ENCODE measurements at regions not wholly inside any gene's neighbourhood (a gene's known extent, or its start where the extent isn't known, plus 50 kb on each side); places are given as distances from the start of the nearest gene placed in this dataset.

- BruUV-seq (replicated peaks), result no TSS peak
- no peaks in the 10 kb centered on the region for H3K9me2 ChIP-seq (ENCODE audit: insufficient read depth)
- no peak for DNase-seq
- H3K79me2 ChIP-seq (ENCODE audit: low read depth), result 0 out of 2 replicates have a peak, but pooled peaks cover 4% of the 10 kb centered on the region
- no peak overlapping the region for H3K27ac ChIP-seq
- H3K4me1 ChIP-seq (replicated peaks; ENCODE audit: insufficient read depth), result no peaks in the 10 kb centered on the region
- no peak overlapping the region for H2AFZ ChIP-seq
- no peaks in the 10 kb centered on the region for H3K36me3 ChIP-seq (ENCODE audit: low read depth)
- H3K9me3 ChIP-seq (ENCODE audit: insufficient read depth, low read depth), result no peaks in the 10 kb centered on the region
- no peaks in the 10 kb centered on the region for H3K27me3 ChIP-seq (ENCODE audit: insufficient read depth, low read depth)
- no peaks in the 10 kb centered on the region for H3F3A ChIP-seq (ENCODE audit: insufficient read depth, low read depth)
- H4K20me1 ChIP-seq (ENCODE audit: insufficient read depth), result no peaks in the 10 kb centered on the region
- no peak overlapping the region for H3K4me2 ChIP-seq
- TF ChIP-seq EZH2 (IDR thresholded peaks at IDR 0.05; ENCODE audit: low read depth) (no peak), CTCF (conservative IDR thresholded peaks at IDR 0.05) (no peak)
- intact Hi-C loops (cut with micrococcal nuclease; ENCODE audit: unreplicated experiment), result no loop called here
- ChIA-PET CTCF (no interaction called here), POLR2A (ENCODE audit: unreplicated experiment) (no interaction called here)
- no peak overlapping the region for H3K4me3 ChIP-seq
Measured at GRCh38 chrX:10045327-10046000, 78.3 kb downstream of the CLDN34 start.

- Histone ChIP-seq H2AFZ (no peak overlapping the region), H3K36me3 (ENCODE audit: low read depth) (no peaks in the 10 kb centered on the region), H4K20me1 (ENCODE audit: insufficient read depth) (no peaks in the 10 kb centered on the region), H3K79me2 (ENCODE audit: low read depth) (0 out of 2 replicates have a peak, but pooled peaks cover 4% of the 10 kb centered on the region), H3K27ac (no peak overlapping the region), H3K4me2 (no peak overlapping the region), H3K27me3 (ENCODE audit: insufficient read depth, low read depth) (no peaks in the 10 kb centered on the region), H3K9me3 (ENCODE audit: insufficient read depth, low read depth) (no peaks in the 10 kb centered on the region), H3F3A (ENCODE audit: insufficient read depth, low read depth) (no peaks in the 10 kb centered on the region), H3K9me2 (ENCODE audit: insufficient read depth) (no peaks in the 10 kb centered on the region), H3K4me3 (no peak overlapping the region), H3K4me1 (replicated peaks; ENCODE audit: insufficient read depth) (no peaks in the 10 kb centered on the region)
- TF ChIP-seq CTCF (conservative IDR thresholded peaks at IDR 0.05) (no peak), EZH2 (IDR thresholded peaks at IDR 0.05; ENCODE audit: low read depth) (no peak)
- ChIA-PET CTCF (no interaction called here), POLR2A (ENCODE audit: unreplicated experiment) (no interaction called here)
- BruUV-seq (replicated peaks), result no TSS peak
- no peak for DNase-seq
- intact Hi-C loops (cut with micrococcal nuclease; ENCODE audit: unreplicated experiment), result no loop called here
Measured at GRCh38 chrX:10047133-10047532, 80.0 kb downstream of the CLDN34 start.

- Histone ChIP-seq H3K4me2 (no peak overlapping the region), H3K27ac (no peak overlapping the region), H3K4me1 (replicated peaks; ENCODE audit: insufficient read depth) (no peaks in the 10 kb centered on the region), H4K20me1 (ENCODE audit: insufficient read depth) (no peaks in the 10 kb centered on the region), H3F3A (ENCODE audit: insufficient read depth, low read depth) (no peaks in the 10 kb centered on the region), H3K79me2 (ENCODE audit: low read depth) (0 out of 2 replicates have a peak, but pooled peaks cover 4% of the 10 kb centered on the region), H3K4me3 (no peak overlapping the region), H2AFZ (no peak overlapping the region), H3K27me3 (ENCODE audit: insufficient read depth, low read depth) (no peaks in the 10 kb centered on the region), H3K36me3 (ENCODE audit: low read depth) (no peaks in the 10 kb centered on the region), H3K9me3 (ENCODE audit: insufficient read depth, low read depth) (no peaks in the 10 kb centered on the region), H3K9me2 (ENCODE audit: insufficient read depth) (no peaks in the 10 kb centered on the region)
- no peak for DNase-seq
- intact Hi-C loops (cut with micrococcal nuclease; ENCODE audit: unreplicated experiment), result no loop called here
- ChIA-PET CTCF (no interaction called here), POLR2A (ENCODE audit: unreplicated experiment) (no interaction called here)
- BruUV-seq (replicated peaks), result no TSS peak
- TF ChIP-seq EZH2 (IDR thresholded peaks at IDR 0.05; ENCODE audit: low read depth), result no peak
- no peak for TF ChIP-seq CTCF (conservative IDR thresholded peaks at IDR 0.05)
Measured at GRCh38 chrX:10047631-10048030, 80.5 kb downstream of the CLDN34 start.

Measured in PC-9 (cell line).